PFSK-1 (cell line): ENCODE measurements at regions not wholly inside any gene's neighbourhood (a gene's known extent, or its start where the extent isn't known, plus 50 kb on each side); places are given as distances from the start of the nearest gene placed in this dataset.

Source experiments
- FOXP2 ChIP-seq: optimal IDR thresholded peaks from 2 replicates; pipeline ENCODE3; 2011; ENCODE audit warnings: borderline replicate concordance, control low read depth, inconsistent platforms; ENCODE audit not compliant: insufficient read depth; ENCODE audit errors: extremely low read length, extremely low read depth
- POLR2AphosphoS5 ChIP-seq: IDR thresholded peaks from 2 replicates; pipeline ENCODE4 v1.6.1; 2012; ENCODE audit warnings: low read depth, mild to moderate bottlenecking, control low read depth, low read length, moderate library complexity
- REST ChIP-seq, 2 experiments: IDR thresholded peaks; 2 replicates each; pipeline versions ENCODE4 v1.6.1 to v1.8.0; 2011 to 2012; ENCODE audit warnings: low read depth in 2 of 2, low read length in 2 of 2, control low read depth in 1 of 2, inconsistent platforms in 1 of 2, mild to moderate bottlenecking in 1 of 2, moderate library complexity in 1 of 2; ENCODE audit not compliant: insufficient read depth in 1 of 2
- TAF1 ChIP-seq: IDR thresholded peaks from 2 replicates; pipeline ENCODE4 v1.6.1; 2012; ENCODE audit warnings: low read length, control low read depth, borderline replicate concordance; ENCODE audit not compliant: insufficient read depth

- TF ChIP-seq POLR2AphosphoS5 (no peak), FOXP2 (no peak), REST (IDR thresholded peaks at IDR 0.05; ENCODE audit: insufficient read depth in 1 of 2, low read depth in 2 of 2, low read length in 2 of 2) (no peak), TAF1 (no peak)
Observed at GRCh38 chr1:228960705-228961104, 225.4 kb downstream of the RHOU start.
